Right atrium auricular region (tissue), 2 donors: ENCODE measurements at regions not wholly inside any gene's neighbourhood (a gene's known extent, or its start where the extent isn't known, plus 50 kb on each side); places are given as distances from the start of the nearest gene placed in this dataset.

Experiments used
- DNase-seq: peaks from one replicate; pipeline ENCODE4 v3.0.0-alpha.2; 2019; ENCODE audit warnings: low spot score
- H3K27ac ChIP-seq, 2 donors: fragments of 200-600 bp; sonication (generic); 1 replicate in 1 of 2; 2 replicates in 1 of 2; pipeline ENCODE4 v1.5.1; 2016 to 2019
- H3K27me3 ChIP-seq, 2 donors: fragments of 200-600 bp; sonication (generic); one replicate each; pipeline versions ENCODE4 v1.5.1 to v1.6.0; 2017 to 2019
- H3K36me3 ChIP-seq: fragments of 200-600 bp; sonication (generic); one replicate; pipeline ENCODE4 v1.5.1; 2016
- H3K4me1 ChIP-seq, 2 donors: fragments of 200-600 bp; sonication (generic); one replicate each; pipeline versions ENCODE4 v1.5.1 to v1.6.0; 2017 to 2019
- H3K4me3 ChIP-seq, 2 donors: fragments of 200-600 bp; sonication (generic); 1 replicate in 1 of 2; 2 replicates in 1 of 2; pipeline ENCODE4 v1.5.1; 2017 to 2019; ENCODE audit warnings: mild to moderate bottlenecking in 1 of 2, moderate library complexity in 1 of 2
- H3K9me3 ChIP-seq, 2 donors: fragments of 200-600 bp; sonication (generic); one replicate each; pipeline ENCODE4 v1.5.1; 2019
- TF ChIP-seq, protein P1 (sequence below), 2 donors: fragments of 200-600 bp; sonication (generic); IDR thresholded peaks; one replicate each; pipeline ENCODE4 v1.5.1; 2019; ENCODE audit warnings: antibody characterized with exemption in 2 of 2

DNA sequence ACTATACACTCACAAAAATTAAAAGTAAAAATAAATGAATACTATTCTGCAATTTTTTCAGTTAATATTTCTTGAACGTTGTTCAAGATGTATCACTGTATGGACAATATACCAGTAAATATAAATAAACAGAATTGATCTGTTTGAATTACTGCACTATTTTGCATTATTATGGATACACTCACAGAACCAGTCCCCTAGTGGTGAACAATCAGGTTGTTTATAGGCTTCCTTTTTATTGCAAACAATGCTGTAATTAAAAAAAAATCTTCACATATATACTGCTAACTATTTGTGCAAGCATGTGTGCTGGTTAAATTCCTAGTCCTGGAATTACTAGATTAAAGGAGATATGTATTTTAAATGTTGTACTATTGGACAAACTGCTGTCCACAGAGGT lies 306.0 kb downstream of the FBXO15 start:
- H3K9me3 ChIP-seq = no peaks in the 10 kb centered on the region
- no peaks in the 10 kb centered on the region for H3K36me3 ChIP-seq
- no peaks in the 10 kb centered on the region for H3K4me1 ChIP-seq
- H3K4me3 ChIP-seq = no peak overlapping the region
- no peak for DNase-seq
- no peak overlapping the region for H3K27ac ChIP-seq
- TF ChIP-seq, protein P1, sequence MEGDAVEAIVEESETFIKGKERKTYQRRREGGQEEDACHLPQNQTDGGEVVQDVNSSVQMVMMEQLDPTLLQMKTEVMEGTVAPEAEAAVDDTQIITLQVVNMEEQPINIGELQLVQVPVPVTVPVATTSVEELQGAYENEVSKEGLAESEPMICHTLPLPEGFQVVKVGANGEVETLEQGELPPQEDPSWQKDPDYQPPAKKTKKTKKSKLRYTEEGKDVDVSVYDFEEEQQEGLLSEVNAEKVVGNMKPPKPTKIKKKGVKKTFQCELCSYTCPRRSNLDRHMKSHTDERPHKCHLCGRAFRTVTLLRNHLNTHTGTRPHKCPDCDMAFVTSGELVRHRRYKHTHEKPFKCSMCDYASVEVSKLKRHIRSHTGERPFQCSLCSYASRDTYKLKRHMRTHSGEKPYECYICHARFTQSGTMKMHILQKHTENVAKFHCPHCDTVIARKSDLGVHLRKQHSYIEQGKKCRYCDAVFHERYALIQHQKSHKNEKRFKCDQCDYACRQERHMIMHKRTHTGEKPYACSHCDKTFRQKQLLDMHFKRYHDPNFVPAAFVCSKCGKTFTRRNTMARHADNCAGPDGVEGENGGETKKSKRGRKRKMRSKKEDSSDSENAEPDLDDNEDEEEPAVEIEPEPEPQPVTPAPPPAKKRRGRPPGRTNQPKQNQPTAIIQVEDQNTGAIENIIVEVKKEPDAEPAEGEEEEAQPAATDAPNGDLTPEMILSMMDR (IDR thresholded peaks at IDR 0.05) = peak in 1 of 2 donors; percentile 34
- H3K27me3 ChIP-seq = no peaks in the 10 kb centered on the region

DNA sequence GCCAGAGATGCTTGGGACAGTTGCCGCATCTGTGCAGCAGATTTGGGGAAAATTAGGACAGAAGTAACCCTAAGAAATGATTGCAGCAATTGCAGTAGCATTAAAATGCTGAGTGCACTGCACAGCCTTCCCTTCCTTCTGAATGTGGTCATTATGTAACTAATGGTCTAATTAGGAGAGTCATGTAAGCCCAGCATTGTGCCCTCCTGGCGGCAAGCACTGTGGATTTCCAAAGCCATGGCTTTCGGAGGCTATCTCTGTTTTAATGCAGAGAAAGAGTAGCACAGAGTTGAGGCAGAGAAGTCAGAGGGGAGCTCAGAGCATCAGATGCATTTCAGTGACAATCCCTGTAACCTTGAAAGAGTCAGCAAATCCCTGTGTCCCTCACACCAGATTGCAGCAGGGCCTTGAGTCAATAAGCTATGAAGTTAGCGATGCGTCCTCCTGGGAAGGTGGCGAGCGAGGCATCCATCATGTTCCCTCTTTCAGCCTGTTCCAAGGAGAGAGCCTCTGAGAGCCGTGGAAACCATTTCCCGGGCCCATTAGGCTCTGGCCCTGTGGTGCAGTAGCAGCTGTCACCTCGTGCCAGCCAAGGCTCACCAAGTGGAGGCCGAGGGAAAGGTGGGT lies 307.2 kb downstream of the FBXO15 start:
- DNase-seq = no peak
- Histone ChIP-seq H3K9me3 (no peaks in the 10 kb centered on the region), H3K4me1 (no peaks in the 10 kb centered on the region), H3K27ac (no peak overlapping the region), H3K4me3 (no peak overlapping the region), H3K27me3 (no peaks in the 10 kb centered on the region), H3K36me3 (no peaks in the 10 kb centered on the region)
- TF ChIP-seq, protein P1 (IDR thresholded peaks at IDR 0.05) = no peak

DNA sequence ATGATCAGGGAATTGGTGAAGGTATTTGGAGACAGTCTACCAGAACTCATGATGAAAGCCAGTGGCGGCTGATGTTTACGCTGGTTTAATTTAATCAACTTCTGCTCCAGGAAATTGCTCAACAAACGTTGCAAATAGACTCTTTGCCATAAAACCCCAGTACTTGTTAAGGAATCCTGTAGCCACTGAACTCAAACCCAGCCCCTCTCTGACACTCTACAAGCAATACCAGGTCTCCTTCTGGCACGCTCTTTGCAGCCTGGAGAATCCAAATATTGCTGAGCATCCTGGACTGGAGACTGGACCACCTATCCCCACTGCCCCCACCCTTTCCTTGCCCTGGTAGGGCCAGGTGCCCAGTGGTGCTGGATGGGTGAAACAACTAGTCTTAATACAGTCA lies 308.2 kb downstream of the FBXO15 start:
- no peak for DNase-seq
- no peaks in the 10 kb centered on the region for H3K36me3 ChIP-seq
- no peaks in the 10 kb centered on the region for H3K27me3 ChIP-seq
- TF ChIP-seq, protein P1 (IDR thresholded peaks at IDR 0.05) = no peak
- H3K9me3 ChIP-seq = no peaks in the 10 kb centered on the region
- no peak overlapping the region for H3K27ac ChIP-seq
- H3K4me1 ChIP-seq = no peaks in the 10 kb centered on the region
- H3K4me3 ChIP-seq = no peak overlapping the region

DNA sequence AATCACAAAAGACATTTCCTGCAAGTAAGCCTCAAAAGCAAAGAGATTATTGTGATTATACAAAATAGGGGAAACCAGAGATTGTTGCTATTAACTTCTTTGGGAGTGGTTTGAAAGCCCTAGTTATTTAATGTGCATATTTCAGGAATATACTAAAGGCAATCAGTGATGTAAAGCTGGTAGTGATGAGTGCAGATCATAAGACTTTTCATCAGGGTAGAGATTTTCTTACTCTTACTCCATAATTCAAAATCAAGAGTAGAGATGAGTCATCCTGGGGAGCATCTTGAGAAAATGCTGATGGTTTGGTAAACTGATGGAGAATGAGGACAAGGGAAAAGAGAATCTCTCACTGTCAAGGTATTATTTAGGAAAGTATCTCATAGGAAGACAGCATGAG lies 309.5 kb downstream of the FBXO15 start:
- H3K36me3 ChIP-seq = no peaks in the 10 kb centered on the region
- no peak for DNase-seq
- no peak overlapping the region for H3K27ac ChIP-seq
- no peak overlapping the region for H3K4me3 ChIP-seq
- H3K4me1 ChIP-seq = no peaks in the 10 kb centered on the region
- TF ChIP-seq, protein P1 (IDR thresholded peaks at IDR 0.05) = no peak
- no peaks in the 10 kb centered on the region for H3K27me3 ChIP-seq
- no peaks in the 10 kb centered on the region for H3K9me3 ChIP-seq

DNA sequence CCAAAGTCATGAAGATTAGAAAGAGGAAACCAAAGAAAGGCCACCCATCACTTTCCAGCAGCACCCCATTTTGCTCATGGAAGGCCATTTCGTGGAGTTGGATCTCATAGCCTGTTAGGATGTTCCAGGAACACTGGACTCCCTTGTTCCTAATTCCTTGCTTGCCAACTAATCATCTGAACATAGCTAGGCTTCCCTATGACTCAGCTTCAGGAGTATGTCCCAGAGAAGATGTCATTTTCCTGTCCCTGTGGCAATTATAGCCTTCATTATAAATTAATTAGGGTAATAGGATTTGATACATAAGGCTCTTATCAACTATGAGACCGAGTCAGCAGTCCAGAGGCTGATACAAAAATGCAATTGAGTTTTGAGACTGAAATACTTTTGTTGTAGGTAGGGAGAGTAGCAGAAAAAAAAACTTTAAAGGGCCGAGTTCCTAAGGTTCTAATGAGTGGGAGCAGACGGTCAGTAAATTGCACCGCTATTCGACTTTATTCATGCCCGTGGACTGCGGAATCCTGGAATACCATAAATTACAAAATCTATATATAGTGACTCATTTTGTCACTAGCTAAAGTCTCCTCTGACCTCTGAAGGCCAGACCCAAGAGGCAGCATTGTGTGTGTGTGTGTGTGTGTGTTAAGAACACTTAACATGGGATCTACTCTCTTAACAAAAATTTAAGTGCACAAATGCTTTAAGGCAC lies 311.8 kb downstream of the FBXO15 start:
- Histone ChIP-seq H3K4me1 (no peaks in the 10 kb centered on the region), H3K36me3 (no peaks in the 10 kb centered on the region), H3K27ac (no peak overlapping the region), H3K27me3 (no peaks in the 10 kb centered on the region), H3K9me3 (no peaks in the 10 kb centered on the region), H3K4me3 (no peak overlapping the region)
- no peak for DNase-seq
- TF ChIP-seq, protein P1 (IDR thresholded peaks at IDR 0.05) = no peak
